Mesenchymal stem cell (in vitro differentiated cells and primary cell): ENCODE measurements at regions not wholly inside any gene's neighbourhood (a gene's known extent, or its start where the extent isn't known, plus 50 kb on each side); places are given as distances from the start of the nearest gene placed in this dataset.

Experiments used
- DNase-seq: peaks from one replicate; pipeline ENCODE4 v3.0.0-alpha.2; 2013
- H2AFZ ChIP-seq: one replicate; pipeline ENCODE4 v1.6.1; 2013; ENCODE audit warnings: low read depth, mild to moderate bottlenecking, control low read depth, inconsistent platforms, low read length, moderate library complexity
- H2AK5ac ChIP-seq: 2 replicates; pipeline ENCODE4 v1.6.1; 2013; ENCODE audit warnings: low read length, moderate library complexity, mild to moderate bottlenecking, inconsistent platforms; ENCODE audit not compliant: severe bottlenecking
- H2BK120ac ChIP-seq: one replicate; pipeline ENCODE4 v1.6.1; 2013; ENCODE audit warnings: low read depth, mild to moderate bottlenecking, inconsistent platforms, low read length, moderate library complexity
- H2BK12ac ChIP-seq, 2 experiments: one replicate each; pipeline ENCODE4 v1.6.1; 2013; ENCODE audit warnings: inconsistent platforms in 2 of 2, low read length in 2 of 2, mild to moderate bottlenecking in 2 of 2, moderate library complexity in 2 of 2, control low read depth in 1 of 2
- H2BK15ac ChIP-seq: one replicate; pipeline ENCODE4 v1.6.1; 2013; ENCODE audit warnings: mild to moderate bottlenecking, low read depth, inconsistent platforms; ENCODE audit not compliant: poor library complexity, severe bottlenecking
- H2BK5ac ChIP-seq: 2 replicates; pipeline ENCODE4 v1.6.1; 2013; ENCODE audit warnings: low read depth, mild to moderate bottlenecking, low read length, control low read depth, inconsistent platforms; ENCODE audit not compliant: poor library complexity, severe bottlenecking
- H3K14ac ChIP-seq, 2 experiments: one replicate each; pipeline ENCODE4 v1.6.1; 2013; ENCODE audit warnings: inconsistent platforms in 2 of 2, low read length in 2 of 2, control low read depth in 1 of 2, mild to moderate bottlenecking in 1 of 2, moderate library complexity in 1 of 2
- H3K18ac ChIP-seq, 2 experiments: one replicate each; pipeline ENCODE4 v1.6.1; 2013; ENCODE audit warnings: inconsistent platforms in 2 of 2, low read length in 2 of 2, control low read depth in 1 of 2, low read depth in 1 of 2, mild to moderate bottlenecking in 1 of 2
- H3K23ac ChIP-seq, 2 experiments: one replicate each; pipeline ENCODE4 v1.6.1; 2013; ENCODE audit warnings: inconsistent platforms in 2 of 2, low read length in 2 of 2, mild to moderate bottlenecking in 2 of 2, moderate library complexity in 2 of 2, control low read depth in 1 of 2
- H3K27ac ChIP-seq: 2 replicates; pipeline ENCODE4 v1.5.1; 2013; ENCODE audit warnings: mild to moderate bottlenecking, moderate library complexity, low read length, control low read depth, inconsistent platforms; ENCODE audit not compliant: poor library complexity, severe bottlenecking
- H3K27me3 ChIP-seq, 2 experiments: 2 replicates each; pipeline versions ENCODE4 v1.6.1 to v1.7.0; 2013; ENCODE audit warnings: low read length in 2 of 2, mild to moderate bottlenecking in 2 of 2, moderate library complexity in 2 of 2, control low read depth in 1 of 2, inconsistent platforms in 1 of 2; ENCODE audit not compliant: control insufficient read depth in 1 of 2, insufficient read depth in 1 of 2
- H3K36me3 ChIP-seq, 2 experiments: 2 replicates each; pipeline versions ENCODE4 v1.6.1 to v1.7.0; 2013; ENCODE audit warnings: low read length in 2 of 2, control low read depth in 1 of 2, inconsistent platforms in 1 of 2, low read depth in 1 of 2, mild to moderate bottlenecking in 1 of 2; ENCODE audit not compliant: insufficient read depth in 2 of 2, control insufficient read depth in 1 of 2
- H3K4ac ChIP-seq, 2 experiments: one replicate each; pipeline ENCODE4 v1.6.1; 2013; ENCODE audit warnings: inconsistent platforms in 2 of 2, low read length in 2 of 2, mild to moderate bottlenecking in 2 of 2, moderate library complexity in 2 of 2, control low read depth in 1 of 2, low read depth in 1 of 2
- H3K4me1 ChIP-seq: 2 replicates; pipeline ENCODE4 v1.6.1; 2013; ENCODE audit warnings: low read depth, low read length, control low read depth; ENCODE audit not compliant: control insufficient read depth, insufficient read depth
- H3K4me2 ChIP-seq: 2 replicates; pipeline ENCODE4 v1.6.1; 2013; ENCODE audit warnings: low read length, mild to moderate bottlenecking, inconsistent platforms; ENCODE audit not compliant: poor library complexity, severe bottlenecking
- H3K4me3 ChIP-seq, 2 experiments: 2 replicates each; pipeline versions ENCODE4 v1.5.1 to v1.7.0; 2013; ENCODE audit warnings: low read length in 2 of 2, mild to moderate bottlenecking in 2 of 2, control low read depth in 1 of 2, low read depth in 1 of 2; ENCODE audit not compliant: insufficient read depth in 1 of 2
- H3K79me1 ChIP-seq: replicated peaks from 2 replicates; pipeline ENCODE4 v1.6.1; 2013; ENCODE audit warnings: mild to moderate bottlenecking, control low read depth, low read length, inconsistent platforms; ENCODE audit not compliant: poor library complexity, severe bottlenecking
- H3K9ac ChIP-seq: 2 replicates; pipeline ENCODE4 v1.7.0; 2013; ENCODE audit warnings: mild to moderate bottlenecking, low read length, moderate library complexity
- H3K9me3 ChIP-seq: 2 replicates; pipeline ENCODE4 v1.7.0; 2013; ENCODE audit warnings: mild to moderate bottlenecking, low read length; ENCODE audit not compliant: control insufficient read depth
- H4K8ac ChIP-seq: one replicate; pipeline ENCODE4 v1.6.1; 2013; ENCODE audit warnings: inconsistent platforms, mild to moderate bottlenecking, low read length, moderate library complexity
- H4K91ac ChIP-seq: one replicate; pipeline ENCODE4 v1.6.1; 2013; ENCODE audit warnings: mild to moderate bottlenecking, low read length, inconsistent platforms
- WGBS: methylation state at CpG from one replicate; pipeline ENCODE4 v1.1.7; 2013; ENCODE audit warnings: mixed read lengths; 5-methylcytosine and 5-hydroxymethylcytosine counted together

- Histone ChIP-seq H3K27ac (no peak overlapping the region), H3K4me1 (no peaks in the 10 kb centered on the region), H3K36me3 (no peaks in the 10 kb centered on the region), H3K4ac (no peak overlapping the region), H2BK15ac (no peak overlapping the region), H3K79me1 (no peaks in the 10 kb centered on the region), H2BK12ac (no peak overlapping the region), H3K23ac (no peak overlapping the region), H3K18ac (no peak overlapping the region), H3K4me2 (no peak overlapping the region), H3K9ac (no peak overlapping the region), H3K4me3 (no peak overlapping the region), H4K8ac (no peak overlapping the region), H3K27me3 (no peaks in the 10 kb centered on the region), H3K9me3 (no peaks in the 10 kb centered on the region), H4K91ac (no peak overlapping the region), H3K14ac (no peak overlapping the region), H2AK5ac (no peak overlapping the region), H2AFZ (no peak overlapping the region), H2BK5ac (no peak overlapping the region), H2BK120ac (no peak overlapping the region)
- DNase-seq, result no peak
- WGBS, result 65% methylated on average over 2 of the region's 4 CpGs
These were observed 98.0 kb downstream of the EDNRB start for GRCh38 chr13:77820431-77821149.

- DNase-seq, result no peak
- no peak overlapping the region for H2BK12ac ChIP-seq
- H3K14ac ChIP-seq, result no peak overlapping the region
- no peaks in the 10 kb centered on the region for H3K27me3 ChIP-seq
- H3K27ac ChIP-seq, result no peak overlapping the region
- H4K91ac ChIP-seq, result no peak overlapping the region
- no peak overlapping the region for H3K9ac ChIP-seq
- WGBS, result 86% methylated on average over 2 of the region's 2 CpGs
- no peaks in the 10 kb centered on the region for H3K4me1 ChIP-seq
- H2AFZ ChIP-seq, result no peak overlapping the region
- H2BK15ac ChIP-seq, result no peak overlapping the region
- H3K4me2 ChIP-seq, result no peak overlapping the region
- H2BK120ac ChIP-seq, result no peak overlapping the region
- no peak overlapping the region for H3K4me3 ChIP-seq
- H2BK5ac ChIP-seq, result no peak overlapping the region
- H3K23ac ChIP-seq, result no peak overlapping the region
- no peak overlapping the region for H3K18ac ChIP-seq
- no peak overlapping the region for H3K4ac ChIP-seq
- no peak overlapping the region for H2AK5ac ChIP-seq
- H3K79me1 ChIP-seq, result no peaks in the 10 kb centered on the region
- H4K8ac ChIP-seq, result no peak overlapping the region
- H3K9me3 ChIP-seq, result no peaks in the 10 kb centered on the region
- no peaks in the 10 kb centered on the region for H3K36me3 ChIP-seq
These were observed 101.1 kb downstream of the EDNRB start for GRCh38 chr13:77817521-77817920.

- H3K4ac ChIP-seq, result no peak overlapping the region
- H4K91ac ChIP-seq, result no peak overlapping the region
- H2BK15ac ChIP-seq, result no peak overlapping the region
- H2BK12ac ChIP-seq, result no peak overlapping the region
- H2BK120ac ChIP-seq, result no peak overlapping the region
- H3K18ac ChIP-seq, result no peak overlapping the region
- WGBS, result over 99% methylated on average over 4 of the region's 5 CpGs
- H3K4me1 ChIP-seq, result no peaks in the 10 kb centered on the region
- H3K9me3 ChIP-seq, result no peaks in the 10 kb centered on the region
- no peaks in the 10 kb centered on the region for H3K36me3 ChIP-seq
- H3K27ac ChIP-seq, result no peak overlapping the region
- H3K9ac ChIP-seq, result no peak overlapping the region
- H2BK5ac ChIP-seq, result no peak overlapping the region
- no peak overlapping the region for H3K23ac ChIP-seq
- H4K8ac ChIP-seq, result no peak overlapping the region
- no peak overlapping the region for H2AFZ ChIP-seq
- DNase-seq, result no peak
- no peak overlapping the region for H3K14ac ChIP-seq
- H3K79me1 ChIP-seq, result no peaks in the 10 kb centered on the region
- no peak overlapping the region for H3K4me2 ChIP-seq
- no peaks in the 10 kb centered on the region for H3K27me3 ChIP-seq
- no peak overlapping the region for H3K4me3 ChIP-seq
- H2AK5ac ChIP-seq, result no peak overlapping the region
These were observed 103.3 kb downstream of the EDNRB start for GRCh38 chr13:77815330-77815729.
